Osteocyte (in vitro differentiated cells): ENCODE measurements at regions not wholly inside any gene's neighbourhood (a gene's known extent, or its start where the extent isn't known, plus 50 kb on each side); places are given as distances from the start of the nearest gene placed in this dataset.

Experiments
- DNase-seq: peaks from one replicate; pipeline ENCODE4 v3.0.0; 2021; ENCODE audit warnings: mixed read lengths; ENCODE audit not compliant: unreplicated experiment; ENCODE audit errors: extremely low spot score
- H3K27ac Mint-ChIP-seq: one replicate; pipeline ENCODE4 v1.8.0; 2021; ENCODE audit warnings: mild to moderate bottlenecking, mixed read lengths; ENCODE audit not compliant: unreplicated experiment
- H3K27me3 Mint-ChIP-seq: one replicate; pipeline ENCODE4 v1.8.0; 2021; ENCODE audit warnings: mixed read lengths; ENCODE audit not compliant: unreplicated experiment
- H3K36me3 Mint-ChIP-seq: one replicate; pipeline ENCODE4 v1.8.0; 2021; ENCODE audit warnings: mixed read lengths; ENCODE audit not compliant: unreplicated experiment
- H3K4me1 Mint-ChIP-seq: one replicate; pipeline ENCODE4 v1.8.0; 2021; ENCODE audit warnings: mixed read lengths; ENCODE audit not compliant: unreplicated experiment
- H3K4me3 Mint-ChIP-seq: one replicate; pipeline ENCODE4 v1.8.0; 2021; ENCODE audit warnings: mild to moderate bottlenecking, moderate library complexity, mixed read lengths; ENCODE audit not compliant: unreplicated experiment
- H3K9me3 Mint-ChIP-seq: one replicate; pipeline ENCODE4 v1.8.0; 2021; ENCODE audit warnings: mixed read lengths; ENCODE audit not compliant: unreplicated experiment
- CTCF ChIP-seq: fragments of 200-600 bp; sonication (generic); IDR thresholded peaks from 2 replicates; pipeline ENCODE4 v1.5.0; 2021; ENCODE audit warnings: antibody characterized with exemption, mild to moderate bottlenecking, moderate library complexity

DNA sequence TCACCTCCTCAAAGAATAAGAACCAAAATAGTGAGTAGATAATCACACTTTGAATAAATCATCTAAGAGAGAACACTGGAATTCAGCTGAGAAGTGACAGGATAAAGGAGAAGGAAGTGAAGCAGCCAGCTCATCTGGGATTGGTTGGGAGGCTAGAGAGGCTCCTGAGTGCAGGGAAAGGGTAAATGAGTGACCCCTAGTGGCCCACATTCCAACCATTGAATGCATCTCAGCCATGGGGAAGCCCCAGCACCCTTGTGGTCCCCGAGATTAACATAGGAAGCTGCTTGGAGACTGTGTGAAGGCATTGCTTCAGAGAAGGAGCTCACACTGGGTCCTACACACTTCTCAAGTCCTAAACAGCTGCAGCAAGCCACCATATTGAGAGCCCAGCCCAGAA lies 82.3 kb downstream of the JRKL start:
- H3K27ac Mint-ChIP-seq: no peak overlapping the region
- TF ChIP-seq CTCF: no peak
- H3K36me3 Mint-ChIP-seq: no peaks in the 10 kb centered on the region
- H3K4me3 Mint-ChIP-seq: no peak overlapping the region
- no peaks in the 10 kb centered on the region for H3K4me1 Mint-ChIP-seq
- DNase-seq: no peak
- peaks cover 23% of the 10 kb centered on the region for H3K27me3 Mint-ChIP-seq
- H3K9me3 Mint-ChIP-seq: peaks cover 11% of the 10 kb centered on the region

GRCh38 chr11:96474263-96474662 lies 84.5 kb downstream of the JRKL start:
- Mint-ChIP-seq H3K4me1 (no peaks in the 10 kb centered on the region), H3K4me3 (no peak overlapping the region), H3K27me3 (peaks cover 18% of the 10 kb centered on the region), H3K9me3 (peaks cover 16% of the 10 kb centered on the region), H3K27ac (no peak overlapping the region), H3K36me3 (no peaks in the 10 kb centered on the region)
- DNase-seq: no peak
- no peak for TF ChIP-seq CTCF

GRCh38 chr11:96481204-96481603 lies 91.4 kb downstream of the JRKL start:
- Mint-ChIP-seq H3K4me3 (no peak overlapping the region), H3K27ac (no peak overlapping the region), H3K27me3 (peaks cover 36% of the 10 kb centered on the region), H3K4me1 (no peaks in the 10 kb centered on the region), H3K9me3 (peaks cover 6% of the 10 kb centered on the region), H3K36me3 (no peaks in the 10 kb centered on the region)
- TF ChIP-seq CTCF: no peak
- DNase-seq: no peak

DNA sequence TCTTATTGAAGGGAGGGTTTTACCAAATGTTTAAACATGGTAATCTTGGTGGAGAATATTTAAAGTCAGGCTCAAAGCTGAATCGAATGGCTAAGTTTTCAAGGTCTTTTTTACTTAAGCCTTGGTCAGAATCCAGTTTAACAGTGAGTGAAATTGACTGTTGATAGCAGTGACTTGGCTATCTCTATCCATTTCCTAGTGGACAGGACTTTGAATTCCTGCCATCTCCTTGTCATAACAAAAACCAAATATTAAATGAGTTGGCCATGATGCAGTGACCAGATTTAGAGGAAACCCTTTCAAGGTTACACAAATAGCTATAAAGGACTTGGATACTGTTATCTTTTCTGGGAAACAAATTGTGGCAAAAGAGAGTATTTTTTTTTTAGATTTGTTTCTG lies 92.0 kb downstream of the JRKL start:
- H3K9me3 Mint-ChIP-seq: peaks cover 5% of the 10 kb centered on the region
- no peaks in the 10 kb centered on the region for H3K36me3 Mint-ChIP-seq
- no peak overlapping the region for H3K27ac Mint-ChIP-seq
- H3K4me3 Mint-ChIP-seq: no peak overlapping the region
- TF ChIP-seq CTCF: no peak
- no peaks in the 10 kb centered on the region for H3K4me1 Mint-ChIP-seq
- no peak for DNase-seq
- peaks cover 36% of the 10 kb centered on the region for H3K27me3 Mint-ChIP-seq

DNA sequence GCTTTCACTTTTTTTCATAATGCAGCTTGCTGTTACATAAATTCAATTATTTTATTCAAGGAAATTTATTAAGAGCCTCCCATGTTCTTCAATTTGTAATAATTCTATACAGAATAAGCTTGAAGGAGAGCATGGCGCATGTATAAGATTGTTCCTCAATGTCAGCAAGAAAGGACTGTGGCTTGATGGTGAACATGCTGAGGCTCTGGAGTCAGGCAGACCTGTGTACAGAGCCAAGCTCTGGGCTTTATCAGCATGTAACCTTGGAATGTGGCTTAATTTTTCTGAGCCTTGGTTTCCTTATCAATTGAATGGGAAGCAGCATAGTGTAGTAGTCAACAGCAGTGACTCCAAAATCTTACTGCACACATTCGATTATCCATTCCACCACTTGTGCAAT lies 92.4 kb downstream of the JRKL start:
- Mint-ChIP-seq H3K36me3 (no peaks in the 10 kb centered on the region), H3K9me3 (peaks cover 4% of the 10 kb centered on the region), H3K4me3 (no peak overlapping the region), H3K27me3 (peaks cover 36% of the 10 kb centered on the region), H3K27ac (no peak overlapping the region), H3K4me1 (no peaks in the 10 kb centered on the region)
- DNase-seq: no peak
- TF ChIP-seq CTCF: no peak
